HG02852 (cell line): ENCODE measurements at regions not wholly inside any gene's neighbourhood (a gene's known extent, or its start where the extent isn't known, plus 50 kb on each side); places are given as distances from the start of the nearest gene placed in this dataset.

Source experiments
- ATAC-seq: cut with Tn5 transposase; IDR thresholded peaks from one replicate; pipeline ENCODE4 v1.9.1; 2021; ENCODE audit warnings: mild to moderate bottlenecking, moderate library complexity; ENCODE audit not compliant: unreplicated experiment

DNA sequence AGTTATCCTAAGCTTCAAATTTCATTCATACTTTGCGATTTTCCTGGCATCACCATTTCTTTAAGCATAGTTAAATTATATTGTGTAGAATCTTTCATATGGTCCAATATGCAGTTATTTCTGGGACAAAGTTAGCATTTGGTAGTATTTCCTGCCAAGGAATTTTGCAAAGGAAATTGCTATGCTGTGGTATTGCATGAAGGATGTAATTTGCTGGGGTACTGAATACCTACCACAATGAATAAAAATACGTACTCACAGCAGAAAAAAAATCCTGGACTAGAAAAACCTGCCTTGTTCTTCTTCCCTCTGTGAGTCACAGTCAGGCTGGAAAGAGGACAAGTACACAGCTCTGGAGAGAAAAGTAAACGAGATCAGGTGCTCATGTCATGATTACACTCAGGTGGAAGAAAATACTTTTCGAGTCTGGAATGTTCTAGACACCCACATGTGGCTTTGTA, 241.2 kb downstream of the PTBP2 start:
- no peak for ATAC-seq

DNA sequence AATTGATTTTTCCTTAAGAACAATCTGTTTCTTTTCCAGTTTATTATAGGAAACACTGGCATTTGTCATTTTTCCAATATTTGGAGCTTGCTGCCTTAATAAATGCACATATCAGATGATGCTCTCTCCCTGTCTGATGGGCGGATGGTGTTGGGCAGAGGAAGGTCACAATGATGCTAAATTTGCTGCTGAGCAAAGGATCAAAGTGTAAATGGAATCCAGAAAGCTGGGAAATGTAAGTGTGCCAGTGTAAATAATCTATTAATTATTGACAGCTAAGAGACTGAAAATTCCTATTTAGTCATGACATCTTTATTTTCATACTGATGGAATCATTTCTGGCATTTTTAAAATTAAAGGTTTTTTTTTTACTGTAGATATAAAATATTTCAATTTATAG, 243.2 kb downstream of the PTBP2 start:
- no peak for ATAC-seq

DNA sequence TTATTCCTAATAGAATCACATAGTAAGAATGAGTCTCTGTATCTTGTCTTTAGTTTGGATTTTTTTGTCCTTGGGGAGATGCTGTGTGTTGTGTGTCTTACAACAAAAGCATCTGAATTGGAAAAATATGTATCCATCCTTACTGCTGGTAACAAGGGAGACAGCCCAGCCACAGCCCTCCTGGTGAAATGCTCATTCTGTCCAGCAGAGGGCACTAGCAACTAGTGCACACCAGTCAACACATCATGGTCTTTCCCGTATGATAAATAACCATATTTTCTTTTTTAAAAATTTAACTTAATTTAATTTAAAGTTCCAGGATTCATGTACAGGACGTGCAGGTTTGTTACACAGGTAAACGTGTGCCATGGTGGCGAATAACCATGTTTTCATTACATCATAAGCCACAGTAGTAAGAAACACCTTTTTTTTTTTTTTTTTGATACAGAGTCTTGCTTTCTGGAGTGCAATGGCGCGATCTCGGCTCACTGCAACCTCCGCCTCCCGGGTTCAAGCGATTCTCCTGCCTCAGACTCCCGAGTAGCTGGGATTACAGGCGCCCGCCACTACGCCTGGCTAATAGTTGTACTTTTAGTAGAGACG, 245.1 kb downstream of the PTBP2 start:
- peak; percentile 95 for ATAC-seq

DNA sequence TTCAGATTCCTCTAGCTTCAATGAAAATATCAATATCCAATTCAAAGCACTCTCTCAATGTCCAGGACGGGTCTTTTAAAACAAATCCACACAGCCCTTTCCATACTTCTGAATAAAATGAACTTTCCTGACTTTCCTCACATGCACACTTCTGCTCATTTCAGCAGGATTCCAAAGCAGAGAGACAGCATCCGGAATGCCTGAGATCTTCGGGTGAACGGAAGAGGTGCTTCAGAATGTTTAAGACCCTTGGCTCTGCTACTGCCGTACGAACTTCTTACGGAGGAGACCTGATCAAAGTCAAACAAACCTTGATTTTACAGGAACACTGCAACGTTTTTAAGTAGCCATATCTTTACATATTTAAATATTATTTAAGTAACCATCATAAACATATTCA, 245.7 kb downstream of the PTBP2 start:
- no peak for ATAC-seq

DNA sequence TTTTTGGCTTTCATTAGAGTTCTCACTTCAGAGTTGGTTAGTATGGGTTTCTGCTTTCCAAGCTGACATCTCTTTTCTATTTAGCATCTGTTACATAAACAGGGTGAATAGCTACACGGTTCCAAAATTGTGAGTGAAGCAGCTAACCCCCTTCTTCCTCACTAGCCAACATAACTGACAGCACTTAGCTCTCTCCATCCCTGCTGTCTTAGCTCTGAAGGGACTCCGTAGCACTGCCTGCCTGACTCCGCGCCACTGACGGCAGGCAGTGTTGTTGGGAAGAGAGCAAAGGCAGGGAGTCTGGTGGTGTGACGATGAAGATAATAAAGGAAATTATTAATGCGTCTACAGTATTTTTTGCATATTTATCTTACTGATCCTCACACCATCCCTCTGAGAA, 247.0 kb downstream of the PTBP2 start:
- ATAC-seq = no peak

DNA sequence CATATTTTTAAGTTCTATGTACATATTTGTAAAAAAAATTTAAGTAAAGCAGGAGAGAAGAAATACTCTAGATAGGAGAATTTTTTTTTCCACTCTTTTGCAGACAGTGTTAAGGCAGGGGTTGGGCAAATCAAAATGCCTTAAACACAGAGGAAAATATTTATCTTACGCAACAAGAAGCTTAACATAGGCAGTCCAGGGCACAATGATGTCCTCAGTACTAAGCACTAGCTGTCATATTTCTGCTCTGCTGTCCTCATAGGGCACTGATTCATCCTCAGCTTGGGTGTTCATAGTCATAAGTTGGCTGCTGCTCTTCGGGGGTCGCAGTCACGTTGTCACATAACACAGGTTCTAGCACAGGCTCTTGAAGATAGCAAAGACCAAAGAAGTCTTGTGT, 247.4 kb downstream of the PTBP2 start:
- no peak for ATAC-seq

DNA sequence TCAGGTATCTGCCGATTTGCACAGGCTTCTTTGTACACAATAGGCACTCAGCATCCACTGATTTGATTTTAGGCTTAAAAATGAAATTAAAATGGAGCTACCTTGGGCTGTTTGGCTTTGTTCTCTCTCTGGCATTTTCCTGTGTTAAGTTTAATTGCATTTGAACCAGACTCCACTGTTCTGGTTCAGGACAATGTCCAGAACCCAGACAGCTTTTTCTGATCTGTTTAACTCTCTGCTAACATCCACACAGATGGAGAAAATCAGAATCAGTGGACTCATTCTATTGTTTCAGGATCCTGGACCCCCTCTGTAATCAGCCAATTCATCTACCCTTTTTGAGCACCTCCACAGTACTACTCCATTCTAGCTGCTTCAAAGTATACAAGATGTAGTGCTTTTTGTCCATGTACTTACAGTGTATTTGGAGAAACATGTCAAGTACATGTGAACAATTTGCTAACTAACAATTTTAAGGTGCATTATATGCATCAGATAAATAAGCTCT, 248.1 kb downstream of the PTBP2 start:
- no peak for ATAC-seq

DNA sequence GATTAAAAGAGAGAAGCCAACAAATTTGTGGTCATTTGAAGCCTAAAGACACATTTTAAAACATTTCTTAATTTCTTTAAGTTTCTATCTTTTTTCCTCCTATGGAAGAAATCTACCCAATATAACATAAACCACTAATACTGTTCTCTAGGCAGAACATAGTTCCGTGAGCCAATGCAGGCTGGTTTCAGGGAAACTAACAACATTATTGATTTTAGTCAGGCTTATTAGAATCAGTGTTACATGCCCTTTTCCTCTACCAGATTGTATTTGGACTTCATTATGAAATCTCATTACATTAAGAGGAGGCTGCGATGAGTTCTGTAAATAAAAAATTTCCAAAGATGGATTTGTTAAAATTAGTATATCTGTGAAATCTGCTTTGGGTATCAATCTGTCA, 249.9 kb downstream of the PTBP2 start:
- ATAC-seq = no peak

DNA sequence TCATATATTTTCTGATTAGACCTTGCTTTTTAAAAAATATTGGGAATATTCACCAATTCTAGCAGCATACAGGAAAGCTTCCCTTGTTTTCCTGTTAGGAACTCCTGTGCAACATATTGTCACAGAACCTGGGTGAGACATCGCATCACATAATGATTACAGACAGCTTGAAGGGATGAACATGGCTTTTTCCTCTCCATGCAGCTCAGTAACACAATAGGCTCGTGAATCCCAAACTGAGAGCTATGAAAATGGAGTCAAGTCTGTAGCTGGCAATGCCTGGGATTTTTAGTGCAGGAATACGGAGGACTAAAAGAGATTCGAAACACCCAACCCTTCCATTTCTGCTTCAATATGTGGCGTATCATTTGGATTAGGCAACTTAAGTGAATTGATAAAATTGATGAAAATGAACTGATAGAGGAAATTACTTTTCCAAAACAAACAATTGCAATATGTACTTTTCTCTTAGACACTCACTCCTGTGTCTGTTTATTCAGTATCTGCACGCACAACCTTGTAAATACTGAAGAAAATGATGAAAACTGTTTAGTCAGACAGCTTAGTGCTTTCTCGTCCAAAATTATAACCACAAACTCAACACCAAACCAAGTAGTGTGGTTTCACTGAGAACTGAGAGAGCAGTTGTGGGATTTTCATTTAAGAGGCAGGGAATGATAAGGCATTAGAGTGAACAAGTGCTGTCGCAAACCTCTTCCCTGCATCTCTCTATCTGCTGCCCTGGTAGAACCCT, 250.4 kb downstream of the PTBP2 start:
- no peak for ATAC-seq

DNA sequence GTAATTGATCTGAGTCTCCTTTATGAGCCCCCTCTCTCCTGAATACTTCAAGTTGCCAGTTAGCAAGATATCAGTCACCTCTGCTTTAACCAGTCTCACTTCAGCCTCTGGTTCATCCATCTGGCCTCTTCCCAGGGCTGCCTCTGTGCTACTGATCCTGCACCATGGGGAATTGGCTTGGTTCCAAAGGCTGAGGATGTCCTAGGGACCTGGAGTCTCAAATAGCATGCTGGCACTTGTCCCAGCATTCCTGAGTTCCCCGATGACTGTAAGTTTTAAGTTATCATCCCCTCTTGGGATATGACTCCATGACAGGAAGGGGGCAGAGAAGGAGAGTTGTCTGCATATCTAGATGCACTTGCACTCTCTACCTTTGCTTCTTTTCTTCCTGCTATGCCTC, 252.0 kb downstream of the PTBP2 start:
- ATAC-seq = no peak

DNA sequence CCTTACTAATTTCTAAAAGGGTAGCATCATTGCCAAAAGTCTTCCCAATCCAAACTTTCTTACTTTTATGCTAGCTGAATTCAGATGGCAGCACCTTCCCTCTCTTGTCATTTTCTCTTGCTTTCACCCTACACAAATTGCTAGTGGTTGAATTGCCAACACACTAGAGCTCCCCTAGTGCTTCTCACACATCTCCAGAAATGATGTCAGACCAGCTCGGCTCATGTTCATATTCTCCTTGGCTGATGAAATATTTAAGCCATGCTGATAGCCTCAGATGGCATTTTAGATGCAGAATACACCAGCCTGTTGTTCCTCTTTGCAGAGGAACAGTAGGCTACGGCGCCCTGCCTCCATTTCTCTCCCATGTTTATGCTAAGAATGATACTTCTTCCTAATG, 256.9 kb downstream of the PTBP2 start:
- ATAC-seq = no peak

DNA sequence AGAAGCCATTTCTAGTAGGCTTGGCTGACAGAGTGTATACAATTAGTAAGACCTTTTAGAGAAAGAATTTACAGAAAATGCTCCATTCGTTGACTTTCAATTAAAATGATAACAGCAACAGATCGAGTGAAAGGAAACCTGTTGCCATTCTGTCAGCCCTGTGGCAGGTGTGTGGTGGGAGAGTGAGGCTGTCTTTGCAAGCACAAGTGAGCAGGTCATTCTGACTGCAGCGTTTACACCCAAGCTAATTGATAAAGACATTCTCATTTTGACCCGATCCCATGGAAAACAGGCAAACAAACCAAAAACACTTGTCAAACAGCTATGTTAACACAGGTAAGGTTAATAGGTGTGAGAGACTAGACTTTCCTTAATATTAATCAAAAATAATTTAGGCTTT, 257.3 kb downstream of the PTBP2 start:
- no peak for ATAC-seq

DNA sequence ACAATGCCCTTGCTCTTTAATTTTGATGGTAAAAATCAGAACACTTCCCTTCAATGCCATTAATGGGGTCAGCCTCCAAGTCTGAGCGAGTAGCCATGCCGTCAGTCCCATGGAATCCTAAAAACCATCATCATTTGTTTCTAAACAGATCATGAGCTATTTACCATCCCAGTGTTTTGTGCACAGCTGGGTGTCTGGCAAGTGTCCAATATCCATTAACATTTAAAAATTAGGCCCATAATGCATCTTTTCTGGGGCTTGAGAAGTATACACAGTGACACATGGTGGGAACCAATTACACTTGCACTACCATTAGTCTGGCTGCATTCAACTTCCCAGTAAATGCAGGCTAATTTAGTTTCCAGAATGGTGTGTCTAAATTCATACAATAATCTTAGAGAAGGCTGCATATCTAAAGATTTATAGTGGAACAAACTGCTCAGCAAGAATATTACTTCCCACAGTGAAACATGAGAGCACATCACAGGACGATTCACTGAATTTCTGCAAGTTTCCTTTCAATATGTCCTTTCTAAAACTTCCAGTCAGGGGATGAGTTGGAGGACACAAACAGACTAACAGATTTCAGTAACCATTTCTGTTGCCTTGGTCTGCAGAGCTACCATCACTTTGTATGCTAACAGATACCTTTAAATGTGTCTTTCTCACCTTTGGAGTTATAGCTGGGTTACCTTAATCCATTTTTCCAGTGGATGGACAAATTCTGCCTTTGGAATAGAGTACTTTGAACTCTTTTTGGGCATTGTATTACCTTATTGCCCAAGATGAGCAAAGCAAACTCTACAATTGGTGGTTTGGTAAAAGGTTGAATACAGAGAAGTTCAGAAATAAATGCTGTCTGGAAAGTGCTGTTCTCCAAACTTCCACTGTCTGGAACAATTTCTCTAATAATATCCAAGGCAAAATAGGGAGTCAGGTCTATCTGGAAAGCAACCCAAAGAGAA, 258.0 kb downstream of the PTBP2 start:
- no peak for ATAC-seq

DNA sequence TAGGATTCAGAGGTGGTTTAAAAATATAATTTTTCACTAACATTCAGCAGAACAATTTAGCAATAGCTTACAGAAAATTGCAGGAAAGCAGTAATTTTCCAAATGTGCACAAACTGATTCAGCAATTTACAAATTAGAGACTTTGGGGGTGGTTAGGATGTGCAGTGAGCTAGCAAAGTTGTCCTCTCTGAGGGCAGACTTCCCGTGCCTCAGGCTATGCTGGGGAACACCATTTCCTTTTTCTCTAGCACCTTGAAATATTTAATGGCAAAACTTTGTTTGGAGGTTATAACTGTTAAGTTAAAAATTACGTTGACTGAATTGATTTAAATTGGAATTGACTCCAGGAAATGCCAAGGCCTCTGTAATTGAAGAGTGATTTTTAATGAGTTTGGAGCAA, 258.9 kb downstream of the PTBP2 start:
- no peak for ATAC-seq

DNA sequence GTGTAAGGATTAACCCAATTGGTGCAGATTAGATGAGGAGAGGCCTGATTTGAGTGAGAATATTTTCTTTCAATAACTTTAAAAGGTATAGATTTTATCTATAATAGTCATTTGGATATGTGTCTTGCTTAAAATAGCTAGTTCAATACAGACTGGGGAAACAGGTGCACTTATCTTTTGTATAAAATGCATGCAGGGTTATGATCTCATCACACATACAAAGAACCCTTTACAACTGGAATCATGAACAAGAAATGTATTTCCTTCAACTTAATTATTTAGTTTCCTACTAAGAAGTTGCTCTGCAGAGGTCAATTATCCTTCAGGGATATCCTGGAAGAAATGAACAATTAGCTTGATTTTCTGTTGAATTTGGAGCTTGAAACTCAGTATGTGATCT, 259.6 kb downstream of the PTBP2 start:
- no peak for ATAC-seq

DNA sequence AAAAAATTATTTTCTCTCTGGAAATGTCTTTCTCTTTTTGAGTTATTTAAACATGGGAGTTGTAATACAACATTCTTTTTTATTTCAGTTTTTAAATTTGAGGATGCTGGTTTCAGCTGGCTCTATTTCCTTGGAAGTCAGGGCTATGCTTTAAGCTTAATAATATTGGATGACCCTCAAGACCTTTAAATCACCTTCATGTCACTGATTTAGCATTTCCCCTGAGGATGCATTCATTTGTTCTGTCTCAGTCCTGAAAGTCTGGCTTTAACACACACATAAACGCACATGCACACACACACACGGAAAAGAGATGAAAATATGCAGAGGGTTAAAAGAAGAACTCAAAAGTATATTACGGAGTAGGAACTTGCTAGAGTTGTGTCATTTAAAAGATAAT, 260.5 kb downstream of the PTBP2 start:
- no peak for ATAC-seq

DNA sequence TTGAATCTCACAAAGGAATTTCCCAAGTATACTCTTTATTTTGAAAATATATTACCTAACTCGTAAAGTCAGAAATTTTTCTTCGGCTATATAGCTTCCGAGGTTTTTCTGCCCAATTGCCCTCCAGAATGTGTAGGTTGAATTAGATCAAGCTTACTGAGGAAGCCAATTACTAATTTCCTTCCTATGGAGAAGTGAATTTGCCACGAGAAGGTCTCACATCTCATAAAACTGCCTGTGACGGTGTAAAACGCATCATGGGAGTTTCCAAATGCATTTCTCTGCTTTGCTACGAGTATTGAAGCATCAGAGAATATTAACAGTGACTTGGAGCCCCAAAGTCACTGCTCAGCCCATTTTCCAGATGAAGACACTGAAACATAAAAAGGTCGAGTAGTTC, 262.3 kb downstream of the PTBP2 start:
- no peak for ATAC-seq

DNA sequence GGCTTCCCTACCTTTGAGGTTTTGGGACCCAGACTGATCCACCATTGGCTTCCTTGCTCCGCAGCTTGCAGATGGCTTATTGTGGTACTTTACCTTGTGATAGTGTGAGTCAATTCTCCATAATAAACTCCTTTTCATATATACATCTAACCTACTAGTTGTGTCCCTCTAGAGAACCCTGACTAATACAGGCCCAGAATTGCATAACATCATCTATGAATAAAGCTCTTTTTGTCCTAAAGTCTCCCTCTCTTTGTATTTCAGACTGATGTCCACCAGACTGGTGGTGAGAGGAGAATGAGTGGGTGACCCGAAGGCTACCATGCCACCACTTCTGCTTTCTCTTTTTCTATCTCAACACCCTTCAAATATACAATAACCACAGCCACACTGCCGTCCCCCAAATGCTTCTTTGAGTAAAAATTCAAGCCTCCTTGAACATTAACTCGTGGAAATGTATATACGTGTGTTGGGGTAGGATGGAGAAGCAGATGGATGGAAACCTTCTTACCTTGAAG, 265.7 kb downstream of the PTBP2 start:
- no peak for ATAC-seq

DNA sequence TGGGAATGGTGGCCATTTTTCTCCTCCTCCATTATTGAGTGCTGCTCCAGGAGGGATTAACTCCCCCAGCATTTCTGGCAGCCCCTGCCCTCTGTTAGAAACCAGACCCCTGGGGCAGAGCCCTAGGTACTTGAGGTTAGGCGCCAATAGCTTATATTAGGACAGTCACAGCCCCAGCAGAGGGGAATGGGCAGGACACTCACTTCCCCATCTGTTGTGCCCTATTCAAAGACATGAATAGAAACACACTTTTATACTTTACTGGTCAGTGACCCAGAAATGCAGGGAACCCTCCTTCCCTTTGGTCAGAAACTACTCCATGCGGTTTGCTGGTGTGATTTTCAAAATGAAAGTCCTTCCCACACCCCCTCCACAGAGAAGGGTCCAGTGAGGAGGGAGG, 267.7 kb downstream of the PTBP2 start:
- no peak for ATAC-seq

DNA sequence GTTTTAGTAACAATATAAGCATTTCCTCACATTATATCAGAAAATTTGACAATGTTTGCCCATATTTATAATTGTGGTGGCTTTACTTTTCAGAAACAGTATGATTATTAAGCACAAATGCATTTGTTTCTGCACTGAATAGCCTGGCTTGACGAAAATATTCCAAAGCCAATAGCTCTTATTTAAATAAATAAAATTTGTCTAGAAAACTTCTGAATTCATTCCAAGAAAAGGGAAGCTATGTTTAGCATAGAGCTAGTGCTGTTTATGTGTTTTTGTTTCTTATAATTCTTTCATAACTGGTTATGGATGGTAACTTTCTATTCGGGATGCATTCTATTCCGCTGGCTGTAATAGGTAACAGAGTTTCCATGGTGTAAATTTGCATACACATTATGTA, 268.6 kb downstream of the PTBP2 start:
- ATAC-seq = no peak

DNA sequence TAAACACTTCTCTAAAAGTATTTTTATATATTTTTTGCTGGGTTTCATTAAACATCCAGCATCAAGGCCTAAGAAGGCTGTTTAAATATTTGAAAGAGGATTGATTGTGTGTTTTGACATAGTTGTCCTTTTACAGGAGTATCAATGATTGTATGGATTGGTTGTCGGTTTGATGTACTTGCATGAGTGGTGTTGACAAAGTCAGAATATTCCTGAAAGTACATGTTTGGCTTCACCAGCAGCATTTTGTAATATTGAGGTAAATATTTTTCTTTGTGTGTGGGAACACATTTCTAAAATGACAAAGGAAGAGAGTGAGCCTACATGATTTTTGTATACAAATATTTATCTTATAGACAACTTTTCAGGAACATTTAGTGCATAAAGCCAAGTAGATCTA, 269.7 kb downstream of the PTBP2 start:
- ATAC-seq = no peak
